Fibroblast of peridontal ligament (primary cell): ENCODE measurements at regions not wholly inside any gene's neighbourhood (a gene's known extent, or its start where the extent isn't known, plus 50 kb on each side); places are given as distances from the start of the nearest gene placed in this dataset.
"Not testable (repeated sequence)": the region's sequence is repeated elsewhere in the genome, so short reads cannot be mapped to it uniquely, and the experiment has no call there.

Experiments used
- DNase-seq: peaks from one replicate; pipeline ENCODE4 v3.0.0-alpha.2; 2010; ENCODE audit errors: extremely low read depth

GRCh38 chr7:119270045-119270464 is 1002.9 kb upstream of the KCND2 start:
- peak; percentile 12 for DNase-seq

- no peak for DNase-seq
Measured at GRCh38 chr7:119270644-119271043, 1002.3 kb upstream of the KCND2 start.

- DNase-seq: no peak
Measured at GRCh38 chr7:119271147-119271779, 1001.7 kb upstream of the KCND2 start.

- DNase-seq: no peak
Measured at GRCh38 chr7:119281181-119281846, 991.7 kb upstream of the KCND2 start.

GRCh38 chr7:119283353-119283752 is 989.6 kb upstream of the KCND2 start:
- no peak for DNase-seq

GRCh38 chr7:119288416-119288815 is 984.6 kb upstream of the KCND2 start:
- no peak for DNase-seq

GRCh38 chr7:119300341-119300740 is 972.6 kb upstream of the KCND2 start:
- not testable (repeated sequence) for DNase-seq

GRCh38 chr7:119320316-119320715 is 952.7 kb upstream of the KCND2 start:
- DNase-seq: no peak

GRCh38 chr7:119329715-119330114 is 943.3 kb upstream of the KCND2 start:
- no peak for DNase-seq

- no peak for DNase-seq
Measured at GRCh38 chr7:119335405-119335804, 937.6 kb upstream of the KCND2 start.

- DNase-seq: no peak
Measured at GRCh38 chr7:119341822-119342221, 931.2 kb upstream of the KCND2 start.

GRCh38 chr7:119343289-119343688 is 929.7 kb upstream of the KCND2 start:
- no peak for DNase-seq

GRCh38 chr7:119344466-119344865 is 928.5 kb upstream of the KCND2 start:
- no peak for DNase-seq

- DNase-seq: no peak
Measured at GRCh38 chr7:119348491-119348890, 924.5 kb upstream of the KCND2 start.

GRCh38 chr7:119350334-119350733 is 922.6 kb upstream of the KCND2 start:
- no peak for DNase-seq

- DNase-seq: no peak
Measured at GRCh38 chr7:119351320-119351719, 921.7 kb upstream of the KCND2 start.

GRCh38 chr7:119374436-119374835 is 898.5 kb upstream of the KCND2 start:
- no peak for DNase-seq

- no peak for DNase-seq
Measured at GRCh38 chr7:119377861-119378260, 895.1 kb upstream of the KCND2 start.

GRCh38 chr7:119382726-119383125 is 890.2 kb upstream of the KCND2 start:
- no peak for DNase-seq

GRCh38 chr7:119395024-119395423 is 878.0 kb upstream of the KCND2 start:
- DNase-seq: no peak

- DNase-seq: no peak
Measured at GRCh38 chr7:119397156-119397555, 875.8 kb upstream of the KCND2 start.

GRCh38 chr7:119408596-119408995 is 864.4 kb upstream of the KCND2 start:
- no peak for DNase-seq

GRCh38 chr7:119413314-119413805 is 859.6 kb upstream of the KCND2 start:
- DNase-seq: no peak

GRCh38 chr7:119415682-119416081 is 857.3 kb upstream of the KCND2 start:
- DNase-seq: no peak
